RWPE2 (cell line): ENCODE measurements at regions not wholly inside any gene's neighbourhood (a gene's known extent, or its start where the extent isn't known, plus 50 kb on each side); places are given as distances from the start of the nearest gene placed in this dataset.

ENCODE experiments used
- ATAC-seq: fragments of 200-7000 bp; cut with Tn5 transposase; 3 replicates; pipeline ENCODE4 v1.9.1; 2021; ENCODE audit warnings: low read depth
- DNase-seq: peaks from one replicate; pipeline ENCODE4 v3.0.0-alpha.2; 2020; ENCODE audit warnings: low spot score
- H3K27ac ChIP-seq: fragments of 450-650 bp; 2 replicates; pipeline ENCODE4 v1.5.1; 2017; ENCODE audit warnings: mild to moderate bottlenecking; ENCODE audit not compliant: poor library complexity, severe bottlenecking
- H3K27me3 ChIP-seq: fragments of 250-450 bp; sonication (Bioruptor Pico); 2 replicates; pipeline ENCODE4 v1.5.1; 2021; ENCODE audit warnings: mild to moderate bottlenecking, moderate library complexity; ENCODE audit not compliant: insufficient read depth, poor library complexity, severe bottlenecking
- H3K36me3 ChIP-seq: fragments of 250-450 bp; sonication (Bioruptor Pico); 2 replicates; pipeline ENCODE4 v1.5.1; 2020; ENCODE audit warnings: low read depth, mild to moderate bottlenecking, moderate library complexity
- H3K4me1 ChIP-seq: fragments of 250-450 bp; sonication (Bioruptor Pico); 2 replicates; pipeline ENCODE4 v1.5.1; 2021; ENCODE audit warnings: mild to moderate bottlenecking, moderate library complexity; ENCODE audit not compliant: insufficient read depth, poor library complexity, severe bottlenecking
- H3K4me3 ChIP-seq: fragments of 250-450 bp; sonication (Bioruptor Pico); 2 replicates; pipeline ENCODE4 v1.5.1; 2021; ENCODE audit warnings: mild to moderate bottlenecking, moderate library complexity; ENCODE audit not compliant: severe bottlenecking
- H3K9me3 ChIP-seq: fragments of 250-450 bp; sonication (Bioruptor Pico); 2 replicates; pipeline ENCODE4 v1.5.1; 2021; ENCODE audit warnings: mild to moderate bottlenecking, moderate library complexity; ENCODE audit not compliant: severe bottlenecking
- CTCF ChIP-seq: fragments of 450-650 bp; IDR thresholded peaks from one replicate; pipeline ENCODE4 v1.5.1; 2017; ENCODE audit warnings: mild to moderate bottlenecking, moderate library complexity; ENCODE audit not compliant: poor library complexity, severe bottlenecking

- H3K36me3 ChIP-seq, result no peaks in the 10 kb centered on the region
- no peak for ATAC-seq
- no peak overlapping the region for H3K27ac ChIP-seq
- no peak for DNase-seq
- H3K4me3 ChIP-seq, result no peak overlapping the region
- no peaks in the 10 kb centered on the region for H3K27me3 ChIP-seq
- H3K9me3 ChIP-seq, result no peaks in the 10 kb centered on the region
- no peak for TF ChIP-seq CTCF
- H3K4me1 ChIP-seq, result no peaks in the 10 kb centered on the region
These were observed 224.4 kb upstream of the GALNT17 start for GRCh38 chr7:70907259-70908247.

DNA sequence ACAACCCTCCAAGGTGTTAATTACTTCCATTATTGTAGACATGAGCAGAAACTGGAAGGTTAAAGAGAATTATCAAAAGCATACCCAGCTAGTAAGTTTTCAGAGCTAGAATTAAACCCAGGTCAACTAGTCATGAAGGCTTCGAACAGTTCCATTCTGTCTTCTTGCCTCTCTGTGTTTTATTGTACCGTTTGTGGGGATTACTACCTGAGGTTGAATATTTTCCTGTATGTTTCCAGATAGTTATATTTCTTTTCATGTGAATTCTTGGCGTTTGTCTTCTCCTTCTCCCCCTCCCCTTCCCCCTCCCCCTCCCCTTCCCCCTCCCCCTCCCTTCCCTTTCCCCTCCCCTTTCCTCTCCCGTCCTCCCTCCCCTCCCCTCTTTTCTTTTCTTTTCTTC, 218.0 kb upstream of the GALNT17 start:
- Histone ChIP-seq H3K9me3 (no peaks in the 10 kb centered on the region), H3K4me1 (no peaks in the 10 kb centered on the region), H3K27ac (no peak overlapping the region), H3K4me3 (no peak overlapping the region), H3K36me3 (no peaks in the 10 kb centered on the region), H3K27me3 (no peaks in the 10 kb centered on the region)
- ATAC-seq (no peak), DNase-seq (no peak)
- TF ChIP-seq CTCF, result no peak

- no peak overlapping the region for H3K27ac ChIP-seq
- no peak for TF ChIP-seq CTCF
- H3K4me1 ChIP-seq, result no peaks in the 10 kb centered on the region
- no peak for ATAC-seq
- no peaks in the 10 kb centered on the region for H3K27me3 ChIP-seq
- no peak for DNase-seq
- no peaks in the 10 kb centered on the region for H3K36me3 ChIP-seq
- no peaks in the 10 kb centered on the region for H3K9me3 ChIP-seq
- H3K4me3 ChIP-seq, result no peak overlapping the region
These were observed 216.9 kb upstream of the GALNT17 start for GRCh38 chr7:70915067-70915466.

GRCh38 chr7:70919481-70920073, 212.4 kb upstream of the GALNT17 start:
- ATAC-seq (no peak), DNase-seq (no peak)
- Histone ChIP-seq H3K27ac (no peak overlapping the region), H3K36me3 (no peaks in the 10 kb centered on the region), H3K4me3 (no peak overlapping the region), H3K4me1 (no peaks in the 10 kb centered on the region), H3K9me3 (no peaks in the 10 kb centered on the region), H3K27me3 (no peaks in the 10 kb centered on the region)
- TF ChIP-seq CTCF, result no peak
